ENCODE measurements at regions not wholly inside any gene's neighbourhood (a gene's known extent, or its start where the extent isn't known, plus 50 kb on each side); places are given as distances from the start of the nearest gene placed in this dataset.

- Histone ChIP-seq H3K9me3 (no peaks in the 10 kb centered on the region), H3K4me1 (no peaks in the 10 kb centered on the region), H3K4me3 (no peak overlapping the region), H3K27ac (no peak overlapping the region), H3K36me3 (no peaks in the 10 kb centered on the region), H3K27me3 (no peaks in the 10 kb centered on the region)
- intact Hi-C loops (cut with DNase I) = no loop called here
- no peak for DNase-seq (ENCODE audit: extremely low spot score in 2 of 2)
- TF ChIP-seq POLR2AphosphoS5 (IDR thresholded peaks at IDR 0.05; ENCODE audit: insufficient read depth in 1 of 2, low read depth in 1 of 2) (no peak), CTCF (IDR thresholded peaks at IDR 0.05) (no peak), POLR2A (IDR thresholded peaks at IDR 0.05) (no peak)
Observed at GRCh38 chr11:134730101-134730500, 318.1 kb upstream of the B3GAT1 start.

GRCh38 chr11:134728186-134728585 lies 316.1 kb upstream of the B3GAT1 start:
- Histone ChIP-seq H3K27ac (no peak overlapping the region), H3K9me3 (no peaks in the 10 kb centered on the region), H3K4me3 (no peak overlapping the region), H3K27me3 (no peaks in the 10 kb centered on the region), H3K36me3 (no peaks in the 10 kb centered on the region), H3K4me1 (no peaks in the 10 kb centered on the region)
- intact Hi-C loops (cut with DNase I) = no loop called here
- no peak for DNase-seq (ENCODE audit: extremely low spot score in 2 of 2)
- no peak for TF ChIP-seq POLR2AphosphoS5 (IDR thresholded peaks at IDR 0.05; ENCODE audit: insufficient read depth in 1 of 2, low read depth in 1 of 2)
- no peak for TF ChIP-seq CTCF (IDR thresholded peaks at IDR 0.05)
- TF ChIP-seq POLR2A (IDR thresholded peaks at IDR 0.05) = no peak

- Histone ChIP-seq H3K36me3 (no peaks in the 10 kb centered on the region), H3K4me1 (no peaks in the 10 kb centered on the region), H3K4me3 (no peak overlapping the region), H3K27ac (no peak overlapping the region), H3K9me3 (no peaks in the 10 kb centered on the region), H3K27me3 (no peaks in the 10 kb centered on the region)
- no peak for TF ChIP-seq CTCF (IDR thresholded peaks at IDR 0.05)
- TF ChIP-seq POLR2AphosphoS5 (IDR thresholded peaks at IDR 0.05; ENCODE audit: insufficient read depth in 1 of 2, low read depth in 1 of 2) = no peak
- TF ChIP-seq POLR2A (IDR thresholded peaks at IDR 0.05) = no peak
- DNase-seq (ENCODE audit: extremely low spot score in 2 of 2) = no peak
- intact Hi-C loops (cut with DNase I) = no loop called here
Observed at GRCh38 chr11:134727636-134728035, 315.6 kb upstream of the B3GAT1 start.

- no peak overlapping the region for H3K27ac ChIP-seq
- TF ChIP-seq POLR2AphosphoS5 (IDR thresholded peaks at IDR 0.05; ENCODE audit: insufficient read depth in 1 of 2, low read depth in 1 of 2) (no peak), POLR2A (IDR thresholded peaks at IDR 0.05) (no peak), CTCF (IDR thresholded peaks at IDR 0.05) (no peak)
- no peaks in the 10 kb centered on the region for H3K4me1 ChIP-seq
- no peaks in the 10 kb centered on the region for H3K9me3 ChIP-seq
- H3K27me3 ChIP-seq = no peaks in the 10 kb centered on the region
- no peak overlapping the region for H3K4me3 ChIP-seq
- intact Hi-C loops (cut with DNase I) = no loop called here
- no peak for DNase-seq (ENCODE audit: extremely low spot score in 2 of 2)
- no peaks in the 10 kb centered on the region for H3K36me3 ChIP-seq
Observed at GRCh38 chr11:134727204-134727603, 315.2 kb upstream of the B3GAT1 start.

GRCh38 chr11:134725716-134726639 lies 313.9 kb upstream of the B3GAT1 start:
- Histone ChIP-seq H3K9me3 (no peaks in the 10 kb centered on the region), H3K4me1 (no peaks in the 10 kb centered on the region), H3K4me3 (no peak overlapping the region), H3K27ac (no peak overlapping the region), H3K36me3 (no peaks in the 10 kb centered on the region), H3K27me3 (no peaks in the 10 kb centered on the region)
- no peak for TF ChIP-seq CTCF (IDR thresholded peaks at IDR 0.05)
- intact Hi-C loops (cut with DNase I) = no loop called here
- no peak for DNase-seq (ENCODE audit: extremely low spot score in 2 of 2)
